K562 (cell line): ENCODE measurements at regions not wholly inside any gene's neighbourhood (a gene's known extent, or its start where the extent isn't known, plus 50 kb on each side); places are given as distances from the start of the nearest gene placed in this dataset.

Experiments used
- POLR2A ChIP-seq: fragments of 450-650 bp; conservative IDR thresholded peaks from 2 replicates; pipeline ENCODE4 v1.6.1; 2016
- ZNF184 ChIP-seq: sonication (generic); formaldehyde crosslinking; IDR thresholded peaks from 2 replicates; pipeline ENCODE4 v1.5.0; 2020; ENCODE audit warnings: missing genetic modification reagents
- TF ChIP-seq, protein P1 (sequence below): sonication (generic); formaldehyde crosslinking; IDR thresholded peaks from 2 replicates; pipeline ENCODE4 v1.9.0; 2022; ENCODE audit warnings: mild to moderate bottlenecking, missing genetic modification reagents
- TF ChIP-seq, protein P2 (sequence below), 3 experiments: IDR thresholded peaks in 2 of 3; conservative IDR thresholded peaks in 1 of 3; 2 replicates each; pipeline ENCODE4 v1.5.1; 2011 to 2012; ENCODE audit warnings: low read length in 3 of 3, mild to moderate bottlenecking in 3 of 3, control low read depth in 2 of 3, improper control_type of control experiment in 1 of 3, inconsistent platforms in 1 of 3, low read depth in 1 of 3, mixed read lengths in 1 of 3, moderate library complexity in 1 of 3; ENCODE audit not compliant: insufficient read depth in 2 of 3
- TF ChIP-seq, protein P3 (sequence below), 2 experiments: fragments of 200-800 bp in 1 of 2; sonication (Bioruptor generic) in 1 of 2; sonication (generic) in 1 of 2; formaldehyde crosslinking in 1 of 2; IDR thresholded peaks in 1 of 2; conservative IDR thresholded peaks in 1 of 2; 2 replicates each; pipeline versions ENCODE4 v1.5.0 to v1.6.1; 2016 to 2020; ENCODE audit warnings: missing compliant biosample characterization in 1 of 2, missing genetic modification characterization in 1 of 2, missing genetic modification reagents in 1 of 2

GRCh38 chr3:59192473-59192872 lies 142.6 kb upstream of the CFAP20DC start:
- TF ChIP-seq, protein P1, sequence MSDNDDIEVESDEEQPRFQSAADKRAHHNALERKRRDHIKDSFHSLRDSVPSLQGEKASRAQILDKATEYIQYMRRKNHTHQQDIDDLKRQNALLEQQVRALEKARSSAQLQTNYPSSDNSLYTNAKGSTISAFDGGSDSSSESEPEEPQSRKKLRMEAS (CRISPR knock-in tag): no peak
- TF ChIP-seq, protein P2, sequence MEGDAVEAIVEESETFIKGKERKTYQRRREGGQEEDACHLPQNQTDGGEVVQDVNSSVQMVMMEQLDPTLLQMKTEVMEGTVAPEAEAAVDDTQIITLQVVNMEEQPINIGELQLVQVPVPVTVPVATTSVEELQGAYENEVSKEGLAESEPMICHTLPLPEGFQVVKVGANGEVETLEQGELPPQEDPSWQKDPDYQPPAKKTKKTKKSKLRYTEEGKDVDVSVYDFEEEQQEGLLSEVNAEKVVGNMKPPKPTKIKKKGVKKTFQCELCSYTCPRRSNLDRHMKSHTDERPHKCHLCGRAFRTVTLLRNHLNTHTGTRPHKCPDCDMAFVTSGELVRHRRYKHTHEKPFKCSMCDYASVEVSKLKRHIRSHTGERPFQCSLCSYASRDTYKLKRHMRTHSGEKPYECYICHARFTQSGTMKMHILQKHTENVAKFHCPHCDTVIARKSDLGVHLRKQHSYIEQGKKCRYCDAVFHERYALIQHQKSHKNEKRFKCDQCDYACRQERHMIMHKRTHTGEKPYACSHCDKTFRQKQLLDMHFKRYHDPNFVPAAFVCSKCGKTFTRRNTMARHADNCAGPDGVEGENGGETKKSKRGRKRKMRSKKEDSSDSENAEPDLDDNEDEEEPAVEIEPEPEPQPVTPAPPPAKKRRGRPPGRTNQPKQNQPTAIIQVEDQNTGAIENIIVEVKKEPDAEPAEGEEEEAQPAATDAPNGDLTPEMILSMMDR (IDR thresholded peaks at IDR 0.05 in 2 of 3, conservative IDR thresholded peaks at IDR 0.05 in 1 of 3; ENCODE audit: insufficient read depth in 2 of 3, low read depth in 1 of 3, low read length in 3 of 3): no peak
- no peak for TF ChIP-seq ZNF184 (CRISPR knock-in tag)
- no peak for TF ChIP-seq POLR2A
- TF ChIP-seq, protein P3, sequence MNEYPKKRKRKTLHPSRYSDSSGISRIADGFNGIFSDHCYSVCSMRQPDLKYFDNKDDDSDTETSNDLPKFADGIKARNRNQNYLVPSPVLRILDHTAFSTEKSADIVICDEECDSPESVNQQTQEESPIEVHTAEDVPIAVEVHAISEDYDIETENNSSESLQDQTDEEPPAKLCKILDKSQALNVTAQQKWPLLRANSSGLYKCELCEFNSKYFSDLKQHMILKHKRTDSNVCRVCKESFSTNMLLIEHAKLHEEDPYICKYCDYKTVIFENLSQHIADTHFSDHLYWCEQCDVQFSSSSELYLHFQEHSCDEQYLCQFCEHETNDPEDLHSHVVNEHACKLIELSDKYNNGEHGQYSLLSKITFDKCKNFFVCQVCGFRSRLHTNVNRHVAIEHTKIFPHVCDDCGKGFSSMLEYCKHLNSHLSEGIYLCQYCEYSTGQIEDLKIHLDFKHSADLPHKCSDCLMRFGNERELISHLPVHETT (CRISPR knock-in tag; conservative IDR thresholded peaks at IDR 0.05 in 1 of 2, IDR thresholded peaks at IDR 0.05 in 1 of 2): no peak
